Loucy (cell line): ENCODE measurements at regions not wholly inside any gene's neighbourhood (a gene's known extent, or its start where the extent isn't known, plus 50 kb on each side); places are given as distances from the start of the nearest gene placed in this dataset.

Experiments used
- CTCF ChIP-seq: fragments of 200-600 bp; sonication (generic); conservative IDR thresholded peaks from 2 replicates; pipeline ENCODE4 v1.5.1; 2014; ENCODE audit warnings: mild to moderate bottlenecking, antibody characterized with exemption, low read length
- EZH2phosphoT487 ChIP-seq: fragments of 200-600 bp; IDR thresholded peaks from 2 replicates; pipeline ENCODE4 v1.6.1; 2018; ENCODE audit warnings: antibody characterized with exemption, mild to moderate bottlenecking, moderate library complexity, borderline replicate concordance

GRCh38 chr10:4474829-4475228 lies 351.2 kb upstream of the AKR1E2 start:
- TF ChIP-seq CTCF (no peak), EZH2phosphoT487 (no peak)
